PC-9 (cell line): ENCODE measurements at regions not wholly inside any gene's neighbourhood (a gene's known extent, or its start where the extent isn't known, plus 50 kb on each side); places are given as distances from the start of the nearest gene placed in this dataset.

Experiments used
- EZH2 ChIP-seq: fragments of 200-600 bp; sonication (generic); IDR thresholded peaks from 2 replicates; pipeline ENCODE4 v1.8.0; 2017; ENCODE audit warnings: antibody characterized with exemption, low read depth
- TF ChIP-seq, protein P1 (sequence below): fragments of 200-600 bp; sonication (generic); conservative IDR thresholded peaks from 2 replicates; pipeline ENCODE4 v1.6.1; 2017; ENCODE audit warnings: mixed run types, antibody characterized with exemption, mild to moderate bottlenecking, moderate library complexity

DNA sequence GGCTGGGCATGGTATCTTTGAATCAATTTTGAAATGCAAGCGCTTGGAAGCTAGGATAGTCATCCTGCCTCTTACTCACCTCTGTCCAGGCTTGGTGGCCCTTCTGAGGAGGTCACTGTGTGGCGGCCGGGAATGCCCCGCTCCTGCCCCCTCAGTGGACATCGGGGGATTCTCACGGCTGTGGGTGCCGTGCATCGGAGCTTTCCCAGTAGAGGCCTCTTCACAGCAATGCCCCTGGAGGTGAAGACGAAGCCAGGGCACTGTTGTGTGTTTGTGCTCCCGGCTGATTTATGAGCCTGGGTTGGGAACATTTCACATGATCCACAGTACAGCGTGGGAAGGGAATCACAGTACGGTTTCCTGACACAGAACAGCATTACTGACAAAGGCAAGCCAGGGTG lies 147.5 kb downstream of the NXNL2 start:
- TF ChIP-seq, protein P1, sequence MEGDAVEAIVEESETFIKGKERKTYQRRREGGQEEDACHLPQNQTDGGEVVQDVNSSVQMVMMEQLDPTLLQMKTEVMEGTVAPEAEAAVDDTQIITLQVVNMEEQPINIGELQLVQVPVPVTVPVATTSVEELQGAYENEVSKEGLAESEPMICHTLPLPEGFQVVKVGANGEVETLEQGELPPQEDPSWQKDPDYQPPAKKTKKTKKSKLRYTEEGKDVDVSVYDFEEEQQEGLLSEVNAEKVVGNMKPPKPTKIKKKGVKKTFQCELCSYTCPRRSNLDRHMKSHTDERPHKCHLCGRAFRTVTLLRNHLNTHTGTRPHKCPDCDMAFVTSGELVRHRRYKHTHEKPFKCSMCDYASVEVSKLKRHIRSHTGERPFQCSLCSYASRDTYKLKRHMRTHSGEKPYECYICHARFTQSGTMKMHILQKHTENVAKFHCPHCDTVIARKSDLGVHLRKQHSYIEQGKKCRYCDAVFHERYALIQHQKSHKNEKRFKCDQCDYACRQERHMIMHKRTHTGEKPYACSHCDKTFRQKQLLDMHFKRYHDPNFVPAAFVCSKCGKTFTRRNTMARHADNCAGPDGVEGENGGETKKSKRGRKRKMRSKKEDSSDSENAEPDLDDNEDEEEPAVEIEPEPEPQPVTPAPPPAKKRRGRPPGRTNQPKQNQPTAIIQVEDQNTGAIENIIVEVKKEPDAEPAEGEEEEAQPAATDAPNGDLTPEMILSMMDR: no peak
- no peak for TF ChIP-seq EZH2
